TTC549 (cell line): ENCODE measurements at regions not wholly inside any gene's neighbourhood (a gene's known extent, or its start where the extent isn't known, plus 50 kb on each side); places are given as distances from the start of the nearest gene placed in this dataset.

ENCODE experiments used
- FAIRE-seq: peaks from 2 replicates; lab custom pipeline; 2012; peaks lifted over from hg19 to GRCh38; lab: Jason Lieb, UNC

DNA sequence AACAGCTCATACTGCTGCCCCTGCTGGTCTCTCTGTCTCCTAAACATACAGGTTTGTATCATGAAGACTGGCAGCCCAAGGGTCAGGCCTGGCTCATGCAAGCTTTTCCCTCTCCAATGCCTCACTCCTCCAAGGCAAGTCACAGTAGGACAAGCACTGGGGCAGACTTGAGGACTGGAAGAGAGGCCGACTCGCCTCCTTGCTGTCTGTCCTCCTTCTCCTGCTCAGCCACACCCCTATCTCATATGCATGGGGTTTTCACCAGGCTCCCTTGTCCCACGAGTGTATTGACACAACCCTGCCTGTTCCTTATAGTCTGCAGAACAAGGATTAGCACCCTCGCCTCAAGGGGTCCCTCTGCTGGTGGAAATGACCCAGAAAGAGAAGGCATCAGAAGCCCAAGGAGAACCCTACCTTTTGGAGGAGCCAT is 223.7 kb downstream of the SOX11 start:
- FAIRE-seq = no peak

DNA sequence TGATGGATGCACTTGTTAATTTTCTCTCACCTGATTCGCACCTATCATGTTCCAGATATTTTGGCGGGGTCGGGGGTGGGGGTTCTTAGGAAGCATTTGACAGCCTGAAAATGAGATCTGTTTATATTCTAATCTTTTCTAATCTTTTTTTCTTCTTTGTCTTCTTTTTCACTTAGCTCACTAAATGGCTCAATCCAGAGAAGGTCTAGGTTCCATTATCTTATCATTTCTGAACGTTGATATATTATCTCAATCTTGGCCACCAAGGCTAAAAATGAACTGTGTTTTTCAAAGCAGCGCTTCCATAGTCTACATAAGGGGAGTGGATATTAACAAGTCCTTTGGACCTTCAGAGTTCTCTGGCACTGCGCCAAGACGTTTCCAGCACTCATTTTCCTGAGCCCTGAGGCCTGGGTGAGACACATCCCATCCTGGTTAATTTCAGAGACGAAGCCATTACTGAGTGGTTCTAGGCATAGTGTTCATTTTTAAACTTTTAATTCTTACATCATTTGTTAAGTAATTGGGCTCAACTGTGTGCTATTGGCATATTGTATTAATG is 229.0 kb downstream of the SOX11 start:
- FAIRE-seq = no peak

DNA sequence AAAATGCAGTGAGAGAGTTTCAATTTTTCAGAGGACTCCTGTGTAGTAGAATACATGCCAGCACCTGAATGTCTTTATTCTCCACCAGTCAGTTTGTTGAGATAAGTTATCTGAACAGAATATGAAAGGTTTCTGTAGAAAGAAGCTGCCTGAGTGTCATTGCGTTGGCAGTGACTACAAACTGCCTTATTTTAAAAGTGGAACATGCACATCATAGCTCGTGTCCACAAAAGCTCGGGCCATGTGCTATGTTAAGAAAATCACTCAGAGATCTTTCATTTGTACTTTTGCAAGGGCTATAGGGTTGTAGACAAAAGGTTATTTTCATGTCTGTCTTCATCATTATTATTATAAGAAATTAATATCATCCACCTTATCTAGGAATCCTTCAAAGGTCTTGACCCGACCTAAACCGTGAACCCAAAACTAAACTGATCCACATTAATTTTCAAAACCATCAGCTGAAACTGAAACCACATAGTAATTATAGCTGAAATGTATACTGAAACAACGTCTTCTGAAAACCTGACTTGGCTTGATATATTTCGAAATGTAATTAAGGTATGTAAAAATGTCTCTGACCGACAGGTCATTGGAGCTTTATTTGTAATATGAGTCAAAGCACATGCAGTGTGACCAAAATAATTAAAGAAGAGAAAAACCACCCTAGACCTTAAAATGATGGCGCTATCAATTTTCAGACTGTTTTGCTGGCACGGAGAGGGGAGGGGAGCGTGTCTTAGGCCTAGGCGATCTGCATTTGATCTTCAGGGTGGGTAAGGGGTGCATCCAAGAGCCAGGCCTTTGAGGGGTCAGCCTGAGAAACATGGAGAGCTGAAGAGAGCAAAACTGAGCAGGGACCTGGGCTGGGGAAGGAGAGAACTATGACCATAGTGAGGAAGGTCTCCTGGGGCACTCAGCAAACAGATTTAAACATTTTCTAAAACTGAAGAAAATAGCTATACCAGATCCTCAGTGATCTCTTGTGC is 232.1 kb downstream of the SOX11 start:
- FAIRE-seq = no peak

DNA sequence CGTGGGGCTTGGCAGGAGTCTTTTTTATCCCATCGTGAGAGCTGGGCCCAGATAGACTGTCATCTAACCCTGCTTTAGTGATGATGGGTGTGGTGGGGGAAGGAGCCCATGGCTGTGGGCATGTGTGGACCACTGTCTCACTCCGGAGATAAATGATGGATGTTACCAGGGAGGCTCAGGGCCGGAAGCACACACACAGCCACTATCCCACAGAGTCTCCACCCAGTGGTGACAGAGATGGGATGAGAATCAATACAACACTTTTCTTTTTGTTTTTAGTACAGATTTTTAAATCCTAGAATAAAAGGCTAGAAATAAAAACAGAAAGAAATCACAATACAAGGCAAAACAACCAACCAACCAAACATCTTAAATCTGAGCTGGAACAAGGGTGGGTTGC is 233.4 kb downstream of the SOX11 start:
- no peak for FAIRE-seq

DNA sequence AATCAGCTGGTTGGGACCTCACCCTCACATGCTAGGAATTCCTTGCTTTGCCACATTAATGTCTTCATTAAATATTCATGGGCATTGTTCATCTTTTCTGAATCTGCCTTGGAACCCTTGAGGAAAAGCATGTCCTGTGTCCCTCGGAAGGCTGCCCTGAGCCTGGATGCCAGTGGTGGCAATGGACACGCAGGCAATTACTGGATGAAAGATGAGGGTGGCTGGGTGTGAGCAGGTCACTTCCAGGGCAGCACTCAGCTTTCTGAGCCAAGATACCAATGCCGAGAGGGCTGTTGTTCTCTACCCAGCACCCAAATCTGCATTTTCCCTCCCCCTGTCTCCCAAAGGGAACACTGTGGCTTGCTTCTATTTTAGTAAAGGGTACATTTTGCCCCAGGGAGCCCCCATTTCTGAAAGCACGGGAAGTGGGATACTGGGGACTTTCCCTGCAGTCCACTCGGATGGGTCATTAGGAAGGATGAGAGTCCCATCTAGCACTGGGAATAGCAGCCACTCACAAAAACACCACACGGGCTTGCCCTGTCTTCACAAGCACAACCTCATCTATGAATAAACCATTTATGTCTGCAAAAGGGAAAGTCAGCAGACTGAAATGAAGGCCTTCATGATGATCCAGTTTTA is 234.8 kb downstream of the SOX11 start:
- FAIRE-seq = no peak

DNA sequence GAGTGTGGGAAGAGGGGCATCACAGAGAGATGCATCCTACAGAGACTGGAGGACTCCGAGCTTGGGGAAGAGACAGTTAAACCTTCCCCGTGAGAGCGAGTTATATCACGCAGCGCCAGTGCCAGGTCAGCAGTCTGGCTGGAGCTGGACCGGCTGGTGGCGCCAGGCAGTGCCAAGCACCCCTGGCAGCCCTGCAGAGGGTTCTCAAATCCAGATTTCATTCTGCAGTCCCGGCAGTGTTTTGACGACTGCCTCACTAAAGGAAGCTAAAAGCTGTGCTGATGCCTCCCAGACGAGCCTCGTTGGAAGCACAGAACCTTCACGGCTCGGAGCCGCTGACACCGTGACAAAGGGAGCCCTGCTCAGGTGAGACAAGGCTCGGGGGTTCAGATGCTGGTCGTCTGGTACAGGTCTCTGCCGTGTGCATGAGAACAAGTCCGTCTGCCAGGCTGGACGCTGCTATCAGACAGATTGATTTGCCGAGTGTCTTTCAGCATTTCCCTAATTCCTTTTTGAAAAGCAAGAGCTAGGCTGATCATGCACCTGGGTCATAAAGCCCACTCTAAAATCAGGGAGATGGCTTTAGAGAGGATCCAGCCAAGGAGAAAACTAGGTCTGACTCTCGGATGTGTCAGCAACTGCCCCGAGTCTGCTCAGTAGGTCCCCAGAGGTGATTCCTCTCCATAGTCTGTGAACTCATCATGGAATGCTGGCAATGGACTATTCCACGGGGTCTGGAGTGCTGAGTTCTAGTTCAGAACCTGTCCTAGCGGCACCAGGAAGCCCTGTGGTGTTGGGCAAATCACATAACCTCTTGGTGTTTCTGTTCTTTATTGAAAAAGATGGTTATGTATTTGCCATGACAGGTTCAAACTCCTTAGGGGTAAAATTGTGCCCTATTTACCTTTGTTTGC is 240.6 kb downstream of the SOX11 start:
- FAIRE-seq = no peak

DNA sequence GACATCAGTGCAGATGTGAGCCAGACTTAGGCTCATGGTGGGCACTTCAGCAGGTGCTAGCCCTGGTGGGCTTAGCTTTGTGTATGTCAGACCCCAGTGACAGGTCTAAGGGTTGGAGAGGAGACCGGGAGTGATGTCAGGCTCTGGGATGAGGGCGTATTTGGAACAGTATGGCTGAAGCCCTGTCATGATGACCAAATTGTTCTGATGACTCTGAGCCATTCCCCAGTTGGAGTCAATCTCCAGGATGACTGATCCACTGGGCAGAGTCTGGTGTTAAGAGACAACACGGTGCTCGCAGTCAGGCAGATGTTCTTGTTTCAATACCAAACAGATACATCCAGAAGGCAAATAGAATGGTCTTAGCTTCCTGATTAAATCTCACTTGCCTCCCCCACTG is 241.5 kb downstream of the SOX11 start:
- FAIRE-seq = no peak

DNA sequence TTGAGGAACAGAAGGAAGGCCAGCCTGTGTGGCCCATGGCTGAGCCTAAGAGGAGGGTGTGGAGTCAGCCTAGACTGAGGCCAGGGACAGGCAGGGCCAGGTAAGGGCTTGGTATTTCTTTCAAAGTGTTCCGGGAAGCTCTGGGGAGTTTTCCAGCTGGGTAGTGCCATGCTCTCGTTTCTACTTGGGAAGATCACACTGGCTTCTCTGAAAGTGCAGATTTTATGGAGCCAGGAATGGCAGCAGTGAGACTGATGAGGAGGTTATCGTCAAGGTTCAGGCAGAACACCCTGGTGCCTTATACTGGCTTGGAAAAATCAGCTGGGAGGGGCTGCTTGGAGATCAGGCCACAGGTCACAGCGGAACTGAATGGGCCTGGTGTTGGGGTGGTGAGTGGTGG is 245.1 kb downstream of the SOX11 start:
- FAIRE-seq = no peak

DNA sequence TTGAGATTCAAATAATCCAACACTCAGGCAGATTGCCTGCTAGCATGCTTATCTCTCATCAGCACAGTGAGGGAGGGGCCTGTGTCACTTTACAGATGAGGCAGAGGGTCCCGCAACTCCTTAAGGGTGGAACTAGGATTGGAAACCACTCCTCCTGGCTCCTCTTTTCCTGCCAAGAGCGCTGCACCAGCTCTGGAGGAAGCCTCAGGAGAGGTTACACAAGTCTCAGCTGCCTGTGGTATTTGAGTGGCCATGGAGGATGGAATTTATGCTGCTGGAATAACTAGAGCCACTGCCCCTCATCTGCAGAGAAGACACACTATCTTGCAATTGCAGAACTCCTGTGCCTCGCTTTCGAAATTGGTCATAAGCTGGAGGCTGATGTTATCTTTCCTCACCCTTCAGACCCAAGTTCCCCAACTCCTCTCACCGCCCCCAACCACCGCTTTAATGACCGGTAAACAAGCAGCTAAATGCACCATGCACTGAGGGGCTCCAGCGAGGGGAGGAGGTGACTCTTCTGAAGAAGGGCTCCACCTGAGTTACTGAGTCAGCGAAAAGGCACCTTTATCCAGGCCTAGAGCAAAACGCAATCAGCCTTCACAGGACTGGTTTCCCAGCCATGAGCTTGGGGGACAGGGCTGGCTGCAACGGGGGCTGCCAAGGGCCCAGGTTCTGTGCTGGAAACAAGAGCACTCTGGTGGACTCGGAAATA is 245.8 kb downstream of the SOX11 start:
- no peak for FAIRE-seq

DNA sequence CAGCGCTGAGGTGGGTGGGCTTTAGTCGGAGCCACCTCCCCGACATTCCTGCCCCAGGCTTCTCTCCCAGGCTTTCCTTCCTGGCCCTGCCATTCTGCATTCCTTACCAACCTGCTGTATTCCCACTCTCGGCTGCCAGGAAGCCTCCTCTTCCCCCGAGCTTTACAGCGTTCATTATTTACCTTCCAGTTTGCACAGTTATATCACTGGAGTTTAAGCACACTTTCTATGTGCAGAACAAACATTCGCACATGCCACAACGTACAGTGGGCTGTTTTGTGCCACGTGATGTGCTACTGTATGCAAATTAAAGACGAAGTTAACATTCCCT is 246.3 kb downstream of the SOX11 start:
- FAIRE-seq = no peak

DNA sequence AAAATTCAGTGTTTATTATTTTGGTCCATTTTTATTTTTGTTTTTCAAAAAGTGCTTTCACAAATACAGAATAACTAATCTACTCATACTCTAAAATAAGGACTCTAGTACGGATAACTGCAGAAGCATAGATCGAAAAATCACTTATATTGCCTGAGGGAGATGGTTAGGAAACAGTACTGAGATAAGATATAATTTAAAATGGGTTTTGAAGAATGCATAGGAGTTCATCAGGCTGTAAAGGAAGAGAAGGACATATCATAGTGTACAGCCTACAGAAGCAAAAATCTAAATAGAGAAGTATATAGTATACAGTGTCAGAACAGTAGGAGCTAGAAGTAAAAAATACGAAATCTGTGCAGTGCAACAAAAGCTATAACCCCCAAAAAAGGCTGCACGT is 247.4 kb downstream of the SOX11 start:
- no peak for FAIRE-seq

DNA sequence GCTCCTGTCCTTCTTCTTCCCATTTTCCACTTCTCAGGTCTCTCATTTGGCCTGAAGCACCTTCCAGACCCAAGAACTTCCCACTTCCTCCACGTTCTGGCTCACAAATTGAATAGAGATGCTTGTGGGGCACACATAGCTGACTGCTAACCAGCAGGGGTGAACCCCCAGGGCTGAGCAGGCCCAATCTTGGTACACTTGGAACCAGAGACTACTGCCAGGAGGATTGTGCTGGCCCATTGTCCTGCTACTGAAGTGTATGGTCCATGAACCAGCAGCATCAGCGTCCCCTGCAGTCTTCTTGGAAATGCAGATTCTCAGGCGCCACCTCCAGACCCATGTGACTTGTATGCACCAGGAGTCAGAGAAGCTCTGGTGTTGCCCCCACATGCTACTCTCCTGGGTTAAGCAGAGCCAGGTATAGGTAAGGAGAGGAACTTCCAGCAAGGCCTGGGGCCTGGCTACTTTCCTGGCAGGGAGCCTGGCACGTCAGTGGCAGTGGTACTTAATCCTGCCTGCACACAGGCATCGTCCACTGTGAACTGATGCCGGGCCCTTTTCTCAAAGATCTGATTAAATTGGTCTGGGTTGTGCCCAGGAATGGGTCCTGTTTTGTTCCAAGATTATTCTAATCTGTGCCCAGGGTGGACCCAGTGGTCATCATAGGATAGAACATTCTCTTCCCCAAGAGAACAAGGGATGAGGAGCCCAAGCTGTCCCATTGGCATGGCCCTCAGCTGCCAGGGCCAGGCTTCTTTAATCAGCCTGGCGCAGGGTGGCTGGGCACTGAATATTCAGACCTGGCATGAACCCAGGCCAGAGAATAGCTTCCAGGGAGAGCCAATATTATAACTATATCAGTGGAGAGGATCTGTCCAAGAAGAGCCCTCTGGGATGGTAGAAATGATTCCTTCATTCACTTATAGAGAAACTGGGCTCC is 248.7 kb downstream of the SOX11 start:
- no peak for FAIRE-seq

DNA sequence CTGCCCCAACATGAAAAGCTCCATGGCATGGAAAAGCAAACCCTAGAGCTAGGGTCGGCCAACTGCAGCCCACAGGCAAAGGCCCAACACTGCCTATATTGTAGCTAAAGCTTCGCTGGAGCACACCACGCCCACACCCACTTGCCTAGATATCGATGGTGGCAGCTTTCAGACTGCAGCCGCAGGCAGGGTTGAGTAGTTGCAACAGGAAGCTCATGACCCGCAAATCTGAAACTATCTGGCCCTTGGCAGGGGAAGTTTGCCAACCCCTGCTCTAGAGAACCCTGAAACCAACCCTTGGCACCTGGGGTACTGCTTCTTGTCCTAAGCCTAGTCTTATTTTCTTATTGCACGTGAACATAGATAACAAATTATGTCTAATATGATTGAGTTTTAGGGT is 250.0 kb downstream of the SOX11 start:
- no peak for FAIRE-seq

DNA sequence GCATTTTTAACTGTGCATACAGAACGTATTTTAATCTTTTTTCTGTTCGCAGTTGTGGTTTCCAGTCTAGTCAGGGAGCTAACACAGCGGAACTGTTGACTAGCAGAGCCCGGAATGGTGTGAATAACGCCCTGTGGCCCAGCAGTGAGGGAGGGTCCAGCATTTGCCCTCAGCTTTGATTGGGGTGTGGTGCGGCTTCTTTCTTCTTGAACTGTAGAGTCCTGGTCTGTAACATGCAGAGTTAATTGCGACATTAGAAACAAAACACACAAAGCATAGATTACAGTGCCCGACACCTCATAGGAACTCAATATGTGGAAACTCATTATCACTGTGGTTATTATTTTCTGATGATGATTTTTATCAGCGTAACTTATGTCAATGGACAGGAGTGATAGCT is 253.6 kb downstream of the SOX11 start:
- no peak for FAIRE-seq

DNA sequence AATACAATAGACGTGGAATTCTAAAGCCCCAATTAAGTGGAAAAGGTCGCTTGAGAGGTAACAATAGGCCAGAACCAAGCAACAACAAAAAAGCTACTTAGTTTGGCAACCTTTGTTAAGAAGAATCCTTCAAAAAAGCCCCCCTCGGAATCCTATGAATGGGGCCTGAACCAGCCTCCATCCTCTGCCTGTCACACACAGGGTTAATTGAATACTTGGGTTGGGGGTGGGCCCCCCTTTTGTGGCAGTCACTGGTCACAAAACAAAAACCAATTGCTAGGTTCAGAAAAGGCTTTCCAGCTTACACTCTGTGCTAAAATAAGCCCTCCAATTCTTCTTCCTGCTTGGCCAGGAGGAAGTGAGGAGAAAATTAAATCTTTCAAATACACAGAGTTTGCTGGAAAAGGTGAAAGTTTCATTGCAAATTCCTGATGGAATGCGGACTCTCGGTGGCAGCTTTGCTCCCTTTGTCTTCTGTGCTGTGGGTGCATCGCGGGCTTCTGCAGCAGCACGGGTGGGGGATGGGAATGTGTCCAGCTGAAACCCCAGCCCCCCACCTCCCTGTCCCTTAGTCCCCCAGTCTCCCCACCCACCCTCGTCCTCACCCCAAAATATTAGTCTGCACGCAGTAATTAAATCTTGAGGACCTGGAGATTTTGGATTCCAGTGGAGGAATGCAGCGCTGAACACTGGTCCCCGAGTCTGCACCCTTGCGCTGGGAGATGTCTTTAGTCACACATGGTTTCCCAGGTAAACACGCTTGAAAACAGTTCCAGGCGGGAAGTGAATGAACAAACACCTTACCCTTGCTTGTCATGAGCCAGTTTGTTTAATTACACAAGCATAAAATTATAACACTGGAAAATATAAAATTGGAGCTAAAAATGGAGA is 254.3 kb downstream of the SOX11 start:
- no peak for FAIRE-seq

DNA sequence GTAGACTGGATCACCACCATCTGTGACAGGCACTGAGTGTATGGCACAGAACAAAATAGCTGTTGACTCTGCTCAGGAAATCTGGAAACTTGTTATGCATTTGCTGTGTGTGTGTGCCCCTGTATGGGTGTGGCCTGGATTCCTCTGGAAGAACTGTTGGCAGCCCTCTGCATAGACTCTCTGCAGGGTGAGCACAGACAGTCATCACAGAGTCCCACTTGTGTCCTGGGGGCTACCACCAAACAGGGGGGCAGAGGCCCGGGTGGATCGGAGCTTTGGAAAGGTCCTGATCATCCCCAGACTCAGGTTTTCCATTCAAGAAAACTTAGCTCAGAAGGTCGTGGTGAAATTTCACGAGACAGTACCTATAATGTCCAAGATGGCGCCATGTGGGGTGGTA is 258.6 kb downstream of the SOX11 start:
- FAIRE-seq = no peak

DNA sequence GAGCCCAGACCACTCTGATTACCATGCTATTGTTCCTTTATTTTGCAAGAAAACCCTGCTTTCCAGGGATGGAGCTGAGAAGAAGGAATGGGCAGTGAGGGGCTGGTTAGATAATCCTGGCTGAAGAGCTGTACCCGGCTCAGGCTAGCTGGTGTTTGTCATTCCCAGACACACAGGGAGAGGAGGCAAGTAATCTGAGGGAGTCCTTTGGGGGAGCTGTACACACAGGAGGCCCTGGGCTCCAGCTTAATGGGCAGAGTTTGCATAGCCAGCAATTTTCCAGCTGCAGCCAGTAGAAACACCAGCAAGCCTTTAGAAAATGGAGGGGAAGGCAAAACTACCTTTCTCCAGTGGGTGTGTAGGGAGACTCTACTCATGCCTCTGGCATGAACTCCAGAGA is 259.3 kb downstream of the SOX11 start:
- no peak for FAIRE-seq

DNA sequence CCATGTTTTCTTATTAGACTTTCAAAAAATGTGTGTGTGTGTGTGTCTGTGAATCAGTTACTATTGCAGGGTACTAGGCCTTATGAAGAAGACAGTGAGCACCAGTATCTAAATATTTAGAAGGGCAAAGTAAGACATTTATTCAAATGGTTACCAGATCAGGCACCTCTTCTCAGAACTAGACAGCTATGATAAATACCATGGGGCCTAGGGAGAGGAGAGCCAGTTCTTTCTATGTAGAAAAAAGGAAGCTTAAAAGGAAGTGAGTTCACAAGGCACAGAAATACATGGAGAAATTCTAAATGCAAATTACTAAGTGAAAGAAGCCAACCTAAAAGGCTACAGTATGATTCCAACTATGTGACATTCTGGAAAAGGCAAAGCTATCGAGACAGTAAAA is 261.3 kb downstream of the SOX11 start:
- FAIRE-seq = no peak

DNA sequence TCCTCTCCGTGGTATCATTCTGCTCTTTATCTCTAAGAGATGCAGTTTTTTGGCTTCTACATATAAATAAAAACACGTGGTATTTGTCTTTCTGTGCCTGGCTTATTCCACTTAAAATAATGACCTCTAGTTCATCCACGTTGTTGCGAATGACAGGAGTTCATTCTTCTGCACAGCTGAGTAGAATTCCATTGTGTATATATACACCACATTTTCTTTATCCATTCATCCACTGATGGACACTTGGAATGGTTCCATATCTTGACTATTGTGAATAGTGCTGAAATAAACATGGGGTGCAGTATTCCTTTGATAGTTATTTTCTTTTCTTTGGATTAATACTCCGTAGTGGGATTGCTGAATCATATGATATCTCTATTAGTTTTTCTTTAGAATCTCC is 262.3 kb downstream of the SOX11 start:
- no peak for FAIRE-seq

DNA sequence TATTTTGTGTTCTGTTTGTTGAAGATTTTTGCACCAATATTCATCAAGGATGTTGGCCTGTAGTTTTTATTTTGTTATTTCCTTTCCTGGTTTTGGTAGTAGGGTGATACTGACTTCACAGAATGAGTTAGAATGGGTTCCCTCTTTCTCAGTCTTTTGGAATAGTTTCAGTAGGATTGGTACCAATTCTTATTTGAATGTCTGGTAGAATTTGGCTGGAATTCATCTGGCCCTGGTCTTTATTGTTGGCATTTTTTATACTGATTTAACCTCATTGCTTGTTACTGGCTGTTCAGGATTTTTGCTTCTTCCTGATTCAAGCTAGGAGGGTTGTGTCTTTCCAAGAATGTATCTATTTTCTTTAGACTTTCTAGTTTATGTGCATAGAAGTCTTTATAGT is 263.7 kb downstream of the SOX11 start:
- FAIRE-seq = no peak
